CD4-positive, alpha-beta T cell treated with Interleukin-1 beta for 1 hour (primary cell): ENCODE measurements at regions not wholly inside any gene's neighbourhood (a gene's known extent, or its start where the extent isn't known, plus 50 kb on each side); places are given as distances from the start of the nearest gene placed in this dataset.

ENCODE experiments used
- DNase-seq, 2 donors: peaks; one replicate each; pipeline ENCODE4 v3.0.0-alpha.2; 2020 to 2022

GRCh38 chrX:45766981-45767501, 566.4 kb upstream of the DIPK2B start:
- peak in 1 of 2 donors; percentile 60 for DNase-seq

- DNase-seq: no peak
These were observed 565.1 kb upstream of the DIPK2B start for GRCh38 chrX:45765767-45766166.

- DNase-seq: no peak
These were observed 564.6 kb upstream of the DIPK2B start for GRCh38 chrX:45765281-45765680.

GRCh38 chrX:45762699-45763647, 562.3 kb upstream of the DIPK2B start:
- no peak for DNase-seq

- no peak for DNase-seq
These were observed 561.2 kb upstream of the DIPK2B start for GRCh38 chrX:45761920-45762319.

GRCh38 chrX:45760187-45760742, 559.6 kb upstream of the DIPK2B start:
- no peak for DNase-seq

GRCh38 chrX:45758738-45759397, 558.2 kb upstream of the DIPK2B start:
- peak in 1 of 2 donors; percentile 54 for DNase-seq

- DNase-seq: peak; percentile 56 to 58
These were observed 557.6 kb upstream of the DIPK2B start for GRCh38 chrX:45758319-45758718.

- DNase-seq: no peak
These were observed 556.6 kb upstream of the DIPK2B start for GRCh38 chrX:45757272-45757671.

- DNase-seq: no peak
These were observed 555.9 kb upstream of the DIPK2B start for GRCh38 chrX:45756557-45756956.

GRCh38 chrX:45755703-45756102, 555.0 kb upstream of the DIPK2B start:
- no peak for DNase-seq

- DNase-seq: no peak
These were observed 550.5 kb upstream of the DIPK2B start for GRCh38 chrX:45751156-45751555.

GRCh38 chrX:45750639-45751038, 550.0 kb upstream of the DIPK2B start:
- DNase-seq: no peak

GRCh38 chrX:45749375-45749774, 548.7 kb upstream of the DIPK2B start:
- DNase-seq: no peak

- no peak for DNase-seq
These were observed 547.7 kb upstream of the DIPK2B start for GRCh38 chrX:45748369-45748774.

GRCh38 chrX:45747905-45748304, 547.2 kb upstream of the DIPK2B start:
- DNase-seq: no peak

- DNase-seq: no peak
These were observed 544.8 kb upstream of the DIPK2B start for GRCh38 chrX:45745479-45745878.

GRCh38 chrX:45743906-45744625, 543.4 kb upstream of the DIPK2B start:
- DNase-seq: no peak

GRCh38 chrX:45743081-45743533, 542.4 kb upstream of the DIPK2B start:
- peak in 1 of 2 donors; percentile 13 for DNase-seq

- DNase-seq: no peak
These were observed 539.6 kb upstream of the DIPK2B start for GRCh38 chrX:45740291-45740690.

GRCh38 chrX:45735571-45735970, 534.9 kb upstream of the DIPK2B start:
- DNase-seq: no peak

GRCh38 chrX:45731448-45731847, 530.8 kb upstream of the DIPK2B start:
- no peak for DNase-seq

- no peak for DNase-seq
These were observed 527.1 kb upstream of the DIPK2B start for GRCh38 chrX:45727761-45728160.
